ENCODE measurements at regions not wholly inside any gene's neighbourhood (a gene's known extent, or its start where the extent isn't known, plus 50 kb on each side); places are given as distances from the start of the nearest gene placed in this dataset.

DNA sequence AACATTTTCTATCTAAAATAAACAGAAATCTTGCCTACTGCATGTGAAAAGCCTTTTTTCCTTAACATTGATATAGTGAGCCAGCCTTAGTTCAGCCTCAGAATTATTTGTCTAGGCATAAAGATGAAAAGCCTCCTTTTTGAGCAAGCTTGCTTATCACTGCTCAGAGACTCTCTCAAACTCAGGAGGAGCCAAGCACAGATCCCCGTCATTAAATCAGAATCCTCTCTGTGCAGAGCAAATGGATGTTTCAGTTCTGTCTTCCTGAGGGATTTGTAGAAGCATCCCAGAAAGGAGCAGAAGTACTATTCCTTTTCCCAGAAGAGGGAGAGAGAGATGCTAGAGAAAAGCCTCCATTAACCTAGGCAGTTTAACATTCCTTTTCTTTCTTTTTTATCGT lies 186.9 kb upstream of the LNX1 start:
- no peak for DNase-seq (ENCODE audit: low spot score)
- FAIRE-seq: no peak

GRCh38 chr4:53777244-53777984 lies 186.1 kb upstream of the LNX1 start:
- FAIRE-seq (no peak), DNase-seq (ENCODE audit: low spot score) (no peak)

DNA sequence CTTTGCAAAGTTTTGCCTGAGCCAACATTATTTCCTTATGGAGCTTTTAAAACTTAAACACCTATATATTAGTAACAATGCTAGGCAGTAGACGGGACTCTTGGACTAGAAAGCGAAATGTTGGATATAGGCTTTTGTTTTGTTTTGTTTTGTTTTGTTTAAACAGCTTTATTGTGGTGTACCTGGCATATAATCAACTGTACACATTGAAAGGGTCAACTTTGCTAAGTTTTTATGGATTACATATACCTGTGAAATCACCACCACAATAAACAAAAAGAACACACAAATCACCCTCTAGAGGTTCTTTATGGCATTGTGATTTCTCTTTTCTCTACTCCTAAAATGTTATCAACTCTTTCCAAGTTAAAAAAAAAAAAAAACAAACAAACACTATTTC lies 184.9 kb upstream of the LNX1 start:
- FAIRE-seq (no peak), DNase-seq (ENCODE audit: low spot score) (no peak)

GRCh38 chr4:53775381-53775780 lies 184.1 kb upstream of the LNX1 start:
- FAIRE-seq (no peak), DNase-seq (ENCODE audit: low spot score) (no peak)

GRCh38 chr4:53771326-53771725 lies 180.0 kb upstream of the LNX1 start:
- DNase-seq (ENCODE audit: low spot score) (no peak), FAIRE-seq (no peak)

- DNase-seq (ENCODE audit: low spot score) (no peak), FAIRE-seq (no peak)
Observed at GRCh38 chr4:53767482-53767881, 176.2 kb upstream of the LNX1 start.

DNA sequence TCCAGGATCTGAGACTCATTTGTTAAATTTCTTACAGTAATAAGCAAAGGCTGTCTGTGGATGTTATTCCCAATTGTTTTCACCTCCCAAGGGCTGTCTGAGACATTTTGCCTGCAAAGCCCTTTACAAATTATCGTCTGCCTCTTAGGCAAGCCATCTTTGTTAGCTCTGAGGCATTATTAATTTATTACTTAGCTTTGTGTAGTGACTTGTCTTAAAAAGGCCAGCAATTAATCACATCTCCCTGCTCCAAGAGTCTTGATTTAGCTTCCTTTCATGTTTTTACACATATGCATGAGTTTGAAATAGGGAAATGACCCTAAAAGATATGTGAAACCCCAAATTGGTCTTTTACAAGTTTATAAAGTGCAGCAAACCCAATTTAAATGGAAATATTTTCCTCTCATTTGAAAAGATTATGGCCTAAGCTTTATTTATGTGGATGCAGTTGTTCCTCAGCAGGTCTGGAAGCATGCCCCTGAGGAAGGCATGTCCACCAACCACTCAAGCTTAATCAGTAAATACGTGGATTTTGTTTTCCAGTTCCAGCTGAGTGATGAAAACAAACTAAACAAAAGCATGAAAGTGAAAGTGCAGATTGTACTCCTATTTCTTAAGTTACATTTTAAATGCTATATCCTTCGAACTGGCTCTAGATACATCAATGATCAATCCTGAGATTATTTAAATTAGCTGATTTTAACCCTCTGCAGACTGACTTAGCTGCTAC lies 173.6 kb upstream of the LNX1 start:
- no peak for DNase-seq (ENCODE audit: low spot score)

DNA sequence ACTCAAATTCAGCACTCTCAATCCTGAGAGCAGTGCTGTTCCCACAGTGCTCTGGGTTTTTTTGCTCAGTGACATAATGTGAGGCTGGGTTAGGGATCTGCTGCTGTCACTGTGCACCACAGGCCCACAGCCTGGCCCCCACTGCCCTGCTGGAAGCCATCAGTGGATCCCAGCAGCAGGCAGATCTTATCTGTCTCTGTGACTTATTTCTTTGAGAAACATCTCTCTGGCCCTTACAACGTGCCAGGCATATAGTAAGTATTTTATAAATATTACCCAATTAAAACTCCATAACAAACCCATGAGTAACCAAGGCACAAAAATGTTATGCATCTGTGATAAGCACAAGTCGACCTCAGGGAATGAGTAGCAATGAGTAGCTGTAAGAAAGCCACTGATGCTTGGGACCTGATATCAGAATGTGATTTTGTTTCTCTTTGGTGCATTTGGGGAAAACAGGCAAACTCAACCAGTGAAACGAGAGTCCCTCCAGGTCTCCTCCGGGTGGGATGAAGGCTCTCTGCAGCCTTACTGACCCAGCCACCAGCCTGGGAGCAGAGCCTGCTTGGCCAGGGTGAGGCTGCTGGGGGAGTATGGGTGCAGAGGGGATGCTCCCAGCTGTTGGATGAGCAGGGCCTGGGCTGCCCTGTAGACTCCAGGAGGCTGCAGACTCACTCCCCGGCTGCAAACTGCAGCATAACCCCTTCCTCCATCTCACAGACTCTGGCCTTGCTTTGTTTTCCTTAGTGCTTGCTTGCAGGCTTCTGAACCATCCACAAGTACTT lies 172.7 kb upstream of the LNX1 start:
- FAIRE-seq (no peak), DNase-seq (ENCODE audit: low spot score) (no peak)

More for the DNA sequence above, 173.6 kb upstream of the LNX1 start:
- FAIRE-seq: no peak

DNA sequence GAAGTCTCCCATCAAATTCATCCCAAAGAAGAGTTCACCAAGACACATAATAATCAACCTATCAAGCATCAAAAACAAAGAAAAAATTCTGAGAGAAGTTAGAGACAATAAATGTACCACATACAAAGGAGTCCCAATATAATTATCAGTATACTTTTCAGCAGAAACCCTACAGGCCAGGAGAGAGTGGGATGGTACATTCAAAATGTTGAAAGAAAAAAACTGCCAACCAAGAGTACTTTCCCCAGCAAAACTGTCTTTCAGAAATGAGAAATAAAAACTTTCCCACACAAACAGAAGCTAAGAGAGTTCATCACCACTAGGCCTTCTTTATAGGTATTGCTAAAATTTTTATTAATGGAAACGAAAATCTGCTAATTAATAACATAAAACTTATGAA lies 164.4 kb upstream of the LNX1 start:
- DNase-seq (ENCODE audit: low spot score): no peak
- FAIRE-seq: no peak

- FAIRE-seq (no peak), DNase-seq (ENCODE audit: low spot score) (no peak)
Observed at GRCh38 chr4:53752124-53752523, 160.8 kb upstream of the LNX1 start.

GRCh38 chr4:53748328-53748772 lies 157.1 kb upstream of the LNX1 start:
- DNase-seq (ENCODE audit: low spot score): no peak
- FAIRE-seq: no peak

DNA sequence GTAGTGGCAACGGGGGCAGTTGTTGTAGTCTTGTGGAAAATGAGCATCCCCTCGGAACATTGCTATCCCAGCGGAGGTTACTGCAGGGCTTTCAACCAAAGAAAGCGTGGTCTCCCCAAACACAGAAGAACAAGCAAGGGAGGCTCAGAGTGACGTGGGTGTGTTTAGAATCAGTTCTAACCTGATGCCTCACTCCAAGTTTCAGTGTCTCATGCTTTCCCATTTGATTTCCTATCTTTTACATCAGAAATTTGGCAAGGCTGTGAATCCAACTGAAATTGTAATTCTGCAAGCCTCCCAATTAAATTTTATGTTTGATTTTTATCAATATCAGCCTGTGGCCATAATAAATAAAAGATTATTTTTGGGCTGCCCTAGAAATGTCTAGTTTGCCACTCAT lies 156.1 kb upstream of the LNX1 start:
- DNase-seq (ENCODE audit: low spot score) (no peak), FAIRE-seq (no peak)

DNA sequence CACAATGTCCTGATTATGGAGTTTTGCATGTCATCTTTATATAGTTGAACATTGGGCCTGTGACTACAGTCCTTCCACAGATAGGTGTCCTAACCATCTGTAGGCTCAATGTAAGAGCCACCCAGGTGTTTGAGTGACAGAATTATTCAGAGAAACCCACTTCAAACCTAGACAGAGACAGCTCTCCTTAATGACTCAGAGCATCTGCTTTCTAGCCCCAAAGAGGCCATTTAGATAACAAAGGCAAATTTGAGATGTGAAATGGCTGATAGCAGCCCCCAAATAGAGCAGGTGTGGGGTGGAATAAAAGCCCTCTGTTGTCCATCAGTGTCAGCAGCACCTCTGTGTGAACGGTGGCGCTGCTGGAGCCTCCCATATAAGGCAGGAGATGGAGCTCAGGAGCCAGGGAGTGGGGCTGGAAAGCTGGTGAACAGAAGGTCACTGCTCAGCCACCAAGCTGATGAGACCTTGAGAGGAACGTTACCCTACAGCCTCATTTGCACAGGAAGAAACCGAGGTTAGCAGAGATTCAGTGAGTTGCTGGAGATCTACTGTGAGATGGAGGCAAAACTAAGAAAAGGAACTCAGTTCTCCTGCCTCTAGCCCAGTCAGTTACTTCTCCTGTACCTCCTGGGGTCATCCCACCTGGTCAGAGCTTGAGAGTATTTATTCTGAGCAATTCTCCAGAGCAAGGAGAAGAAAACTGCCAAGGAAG lies 153.3 kb upstream of the LNX1 start:
- FAIRE-seq (no peak), DNase-seq (ENCODE audit: low spot score) (no peak)

DNA sequence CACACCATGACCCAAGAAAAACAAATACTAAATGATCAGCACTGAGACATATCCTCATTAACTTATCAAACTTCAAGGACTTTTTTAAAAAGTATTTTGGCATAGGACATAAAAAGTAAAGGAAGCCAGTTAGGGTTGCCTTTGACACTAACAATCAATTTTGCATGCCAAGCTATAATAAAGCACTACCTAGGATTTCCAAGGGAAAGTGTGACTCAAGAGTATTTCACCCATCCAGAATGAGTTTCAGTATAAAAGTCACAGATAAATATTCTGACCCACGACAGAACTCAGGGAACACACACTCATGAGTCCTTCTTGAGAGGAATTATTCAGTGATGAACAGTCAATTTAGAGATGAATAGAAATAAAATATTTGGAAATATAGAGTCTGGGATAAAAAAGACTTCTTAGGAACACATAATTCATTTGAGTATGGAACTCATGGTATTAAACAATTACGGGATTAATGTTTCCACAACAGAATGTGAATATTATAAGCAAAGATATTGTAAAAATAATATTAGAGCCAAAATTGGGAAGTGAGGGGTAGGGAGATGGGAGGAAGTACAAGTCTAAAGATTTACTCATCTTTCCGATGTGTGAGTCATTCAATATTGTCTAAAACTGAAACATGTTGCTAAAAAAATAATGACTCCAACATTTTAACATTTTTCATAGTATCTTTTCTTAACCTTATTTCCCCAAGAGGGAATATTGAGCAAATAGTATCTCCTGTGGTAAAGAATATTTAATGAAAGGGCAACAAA lies 143.5 kb upstream of the LNX1 start:
- DNase-seq (ENCODE audit: low spot score): no peak
- no peak for FAIRE-seq

DNA sequence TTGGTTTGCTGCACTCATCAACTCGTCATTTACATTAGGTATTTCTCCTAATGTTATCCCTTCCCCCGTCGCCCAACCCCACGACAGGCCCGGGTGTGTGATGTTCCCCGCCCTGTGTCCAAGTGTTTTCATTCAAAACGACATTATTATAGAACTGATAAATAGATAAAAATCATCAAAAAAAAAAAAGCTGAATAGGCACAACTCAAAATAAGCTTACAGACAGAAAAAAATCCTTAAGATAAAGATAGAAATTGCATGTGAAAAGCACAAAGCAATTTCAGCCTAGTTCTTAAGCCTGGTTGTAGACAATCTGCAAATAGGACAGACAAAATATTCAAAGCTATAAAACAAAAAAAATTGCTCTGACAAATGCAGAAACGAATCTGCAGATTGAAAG lies 142.9 kb upstream of the LNX1 start:
- no peak for FAIRE-seq
- no peak for DNase-seq (ENCODE audit: low spot score)

DNA sequence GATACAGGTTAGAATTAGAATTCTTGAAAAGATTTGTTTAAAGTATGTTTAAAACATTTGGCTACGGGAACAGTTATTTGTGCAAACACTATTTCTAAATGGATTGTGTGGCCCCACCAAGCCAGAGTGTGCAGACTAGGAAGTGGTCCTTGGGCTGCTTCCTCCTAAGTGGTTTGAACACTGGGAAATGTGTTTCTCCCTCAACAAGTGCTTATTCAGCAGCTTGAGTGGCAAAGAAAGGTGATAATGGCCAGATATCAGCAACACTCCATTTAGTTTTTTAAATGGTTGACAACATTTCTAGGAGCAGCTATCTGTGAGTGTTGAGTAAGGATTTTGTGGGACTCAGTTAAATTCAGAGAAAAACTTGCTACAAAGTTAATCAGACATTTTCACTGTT lies 141.4 kb upstream of the LNX1 start:
- DNase-seq (ENCODE audit: low spot score) (no peak), FAIRE-seq (no peak)

GRCh38 chr4:53730031-53730805 lies 138.9 kb upstream of the LNX1 start:
- no peak for FAIRE-seq

GRCh38 chr4:53722110-53722509 lies 130.8 kb upstream of the LNX1 start:
- DNase-seq (ENCODE audit: low spot score): no peak
- no peak for FAIRE-seq

More at GRCh38 chr4:53730031-53730805, 138.9 kb upstream of the LNX1 start:
- no peak for DNase-seq (ENCODE audit: low spot score)

DNA sequence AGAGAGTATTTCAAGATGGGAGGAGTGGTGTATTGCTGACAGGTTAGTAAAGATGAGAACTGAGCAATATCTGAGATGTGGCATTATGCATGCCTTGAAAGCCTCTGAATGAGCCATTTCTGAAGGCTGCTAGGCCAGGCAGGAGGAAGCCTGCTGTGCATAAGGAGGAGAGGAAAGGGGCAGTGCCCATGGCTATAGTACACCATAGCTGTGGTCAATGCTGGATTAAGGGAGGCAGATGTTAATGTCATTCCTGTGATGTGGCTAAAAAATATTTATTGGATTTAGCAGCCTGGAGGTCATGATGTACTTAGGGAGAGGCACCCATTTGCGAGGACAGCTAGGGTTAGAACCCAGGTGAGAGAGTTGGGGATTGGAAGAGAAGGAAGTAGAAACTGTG lies 130.0 kb upstream of the LNX1 start:
- FAIRE-seq (no peak), DNase-seq (ENCODE audit: low spot score) (no peak)

DNA sequence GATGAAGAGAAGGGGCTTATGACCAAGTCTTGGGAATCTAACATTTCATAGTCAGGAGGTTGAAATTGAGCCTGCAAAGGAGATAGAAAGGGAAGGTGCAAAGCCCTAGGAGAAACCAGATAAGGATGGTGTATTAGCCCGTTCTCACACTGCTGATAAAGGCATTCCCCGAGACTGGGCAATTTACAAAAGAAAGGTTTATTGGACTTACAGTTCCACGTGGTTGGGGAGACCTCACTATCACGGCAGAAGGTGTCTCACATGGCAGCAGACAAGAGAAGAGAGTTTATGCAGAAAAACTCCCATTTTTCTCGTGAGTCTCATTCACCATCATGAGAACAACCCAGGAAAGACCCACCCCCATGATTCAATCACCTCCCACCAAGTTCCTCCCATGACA lies 129.5 kb upstream of the LNX1 start:
- no peak for FAIRE-seq
- no peak for DNase-seq (ENCODE audit: low spot score)
